ENCODE measurements at regions not wholly inside any gene's neighbourhood (a gene's known extent, or its start where the extent isn't known, plus 50 kb on each side); places are given as distances from the start of the nearest gene placed in this dataset.

GRCh38 chr7:64614812-64615211, 51.1 kb upstream of the ZNF107 start:
- Histone ChIP-seq H3K27ac (ENCODE audit: low read length) (no peak overlapping the region), H3K4me3 (ENCODE audit: low read length) (no peak overlapping the region), H3K9me3 (ENCODE audit: control insufficient read depth, low read length) (no peaks in the 10 kb centered on the region), H3K27me3 (ENCODE audit: control insufficient read depth, insufficient read depth) (no peaks in the 10 kb centered on the region), H3K4me1 (ENCODE audit: control insufficient read depth, insufficient read depth, low read length) (no peaks in the 10 kb centered on the region)
- intact Hi-C loops (cut with DNase I), result loop anchor here in 3 of 4 donors (5.0 to 10.0 kb wide), 2 partner anchors 310 to 433 kb away; no protein-coding TSS in a partner anchor
- ATAC-seq (no peak), DNase-seq (no peak)
- WGBS, result 83% methylated on average over 3 of the region's 3 CpGs

- H3K27me3 ChIP-seq (ENCODE audit: control insufficient read depth, insufficient read depth), result no peaks in the 10 kb centered on the region
- no peak overlapping the region for H3K27ac ChIP-seq (ENCODE audit: low read length)
- no peaks in the 10 kb centered on the region for H3K4me1 ChIP-seq (ENCODE audit: control insufficient read depth, insufficient read depth, low read length)
- DNase-seq (no peak), ATAC-seq (no peak)
- no peak overlapping the region for H3K4me3 ChIP-seq (ENCODE audit: low read length)
- no peaks in the 10 kb centered on the region for H3K9me3 ChIP-seq (ENCODE audit: control insufficient read depth, low read length)
- intact Hi-C loops (cut with DNase I), result loop anchor here in 2 of 4 donors (5.0 to 10.0 kb wide), 2 partner anchors 309 to 431 kb away; no protein-coding TSS in a partner anchor
- WGBS, result 69% methylated on average over 1 of the region's 1 CpG
These were observed 50.8 kb upstream of the ZNF680 start for GRCh38 chr7:64613653-64614052.

All from right cardiac atrium (tissue), 5 donors.